ENCODE measurements at regions not wholly inside any gene's neighbourhood (a gene's known extent, or its start where the extent isn't known, plus 50 kb on each side); places are given as distances from the start of the nearest gene placed in this dataset.

GRCh38 chr2:225182126-225182525 is 139.9 kb upstream of the DOCK10 start (continued):
- TF ChIP-seq ZNF692 (tag by site-specific recombination; IDR thresholded peaks at IDR 0.05) (no peak), GLI4 (tag by site-specific recombination; IDR thresholded peaks at IDR 0.05) (no peak), ZNF19 (tag by site-specific recombination; IDR thresholded peaks at IDR 0.05; ENCODE audit: low read depth) (no peak), ZNF777 (tag by site-specific recombination; IDR thresholded peaks at IDR 0.05; ENCODE audit: borderline replicate concordance) (no peak), ZNF223 (tag by site-specific recombination; IDR thresholded peaks at IDR 0.05) (no peak), ZNF530 (tag by site-specific recombination; IDR thresholded peaks at IDR 0.05; ENCODE audit: low read depth) (no peak)

GRCh38 chr2:225177098-225177497 is 134.8 kb upstream of the DOCK10 start:
- CTCF ChIA-PET, result no interaction called here
- Histone ChIP-seq H3K9me3 (ENCODE audit: control insufficient read depth, insufficient read depth, low read depth, low read length) (no peaks in the 10 kb centered on the region), H3K4me3 (ENCODE audit: low read depth, low read length) (no peak overlapping the region), H3K36me3 (ENCODE audit: control insufficient read depth in 2 of 2, insufficient read depth in 1 of 2, low read length in 2 of 2) (no peaks in the 10 kb centered on the region), H3K4me1 (ENCODE audit: control insufficient read depth, insufficient read depth, low read length) (no peaks in the 10 kb centered on the region), H3K27ac (ENCODE audit: extremely low read depth, low read depth, low read length) (no peak overlapping the region)
- POLR2A ChIA-PET, result no interaction called here
- TF ChIP-seq ZSCAN18 (tag by site-specific recombination; IDR thresholded peaks at IDR 0.05) (no peak), ZNF664 (tag by site-specific recombination; IDR thresholded peaks at IDR 0.05) (no peak), HIC1 (tag by site-specific recombination; IDR thresholded peaks at IDR 0.05) (no peak), ZNF354C (tag by site-specific recombination; IDR thresholded peaks at IDR 0.05; ENCODE audit: borderline replicate concordance, low read depth) (no peak), ZNF610 (tag by site-specific recombination; IDR thresholded peaks at IDR 0.05; ENCODE audit: borderline replicate concordance) (no peak), HOXA7 (CRISPR knock-in tag; IDR thresholded peaks at IDR 0.05; ENCODE audit: borderline replicate concordance) (no peak), KLF16 (tag by site-specific recombination; IDR thresholded peaks at IDR 0.05) (no peak), HOXC10 (CRISPR knock-in tag; IDR thresholded peaks at IDR 0.05) (no peak), ZNF623 (tag by site-specific recombination; IDR thresholded peaks at IDR 0.05) (no peak), MYNN (tag by site-specific recombination; IDR thresholded peaks at IDR 0.05; ENCODE audit: borderline replicate concordance) (no peak), ZNF121 (tag by site-specific recombination; IDR thresholded peaks at IDR 0.05) (no peak), GLIS1 (tag by site-specific recombination; IDR thresholded peaks at IDR 0.05) (no peak), PRDM2 (tag by site-specific recombination; IDR thresholded peaks at IDR 0.05; ENCODE audit: borderline replicate concordance) (no peak), ZNF155 (tag by site-specific recombination; IDR thresholded peaks at IDR 0.05) (no peak), ZSCAN30 (tag by site-specific recombination; IDR thresholded peaks at IDR 0.05) (no peak), ELK4 (IDR thresholded peaks at IDR 0.05; ENCODE audit: borderline replicate concordance, low read depth, low read length) (no peak), PRDM1 (tag by site-specific recombination; IDR thresholded peaks at IDR 0.05) (no peak), BCL11B (tag by site-specific recombination; IDR thresholded peaks at IDR 0.05; ENCODE audit: low read depth) (no peak), ZNF473 (tag by site-specific recombination; IDR thresholded peaks at IDR 0.05) (no peak), ZFP69B (tag by site-specific recombination; IDR thresholded peaks at IDR 0.05) (no peak)

Measured in HEK293 (cell line).